ENCODE measurements at regions not wholly inside any gene's neighbourhood (a gene's known extent, or its start where the extent isn't known, plus 50 kb on each side); places are given as distances from the start of the nearest gene placed in this dataset.

- DNase-seq (ENCODE audit: low read depth in 2 of 2), result no peak
These were observed 52.9 kb upstream of the SPATS2L start for GRCh38 chr2:200253639-200254038.

- DNase-seq (ENCODE audit: low read depth in 2 of 2), result no peak
These were observed 51.7 kb upstream of the SPATS2L start for GRCh38 chr2:200254773-200255172.

- no peak for DNase-seq (ENCODE audit: low read depth in 2 of 2)
These were observed 50.9 kb upstream of the SPATS2L start for GRCh38 chr2:200255549-200255948.

Data from fibroblast of skin of left biceps (primary cell).